NB4 (cell line): ENCODE measurements at regions not wholly inside any gene's neighbourhood (a gene's known extent, or its start where the extent isn't known, plus 50 kb on each side); places are given as distances from the start of the nearest gene placed in this dataset.

ENCODE experiments used
- MYC ChIP-seq: IDR thresholded peaks from 2 replicates; pipeline ENCODE4 v1.6.1; 2011; ENCODE audit warnings: low read depth, low read length
- POLR2A ChIP-seq: IDR thresholded peaks from 2 replicates; pipeline ENCODE4 v1.6.1; 2011; ENCODE audit warnings: mild to moderate bottlenecking; ENCODE audit not compliant: insufficient read length; ENCODE audit errors: extremely low read depth
- TF ChIP-seq, protein P1 (sequence below): IDR thresholded peaks from one replicate; pipeline ENCODE4 v1.5.1; 2012; ENCODE audit warnings: low read depth, low read length

DNA sequence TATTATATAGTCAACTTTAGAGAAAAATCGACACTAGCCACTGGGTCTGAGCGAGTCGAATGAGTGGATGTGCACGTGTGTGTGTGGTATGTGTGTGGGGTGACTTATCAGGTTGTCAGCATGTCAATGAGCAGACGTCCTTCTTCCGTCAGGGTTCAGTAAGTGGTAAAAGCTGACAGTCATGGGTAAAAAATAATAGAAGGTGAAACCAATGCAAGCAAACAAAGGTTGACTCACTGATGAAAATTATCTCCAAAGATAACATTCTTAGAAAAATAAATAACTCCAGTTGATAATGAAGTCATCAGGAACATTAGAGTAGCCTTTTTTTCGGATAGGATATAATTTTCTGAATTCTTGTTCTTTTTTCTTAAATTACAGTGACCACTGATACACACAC lies 243.8 kb upstream of the FOXQ1 start:
- TF ChIP-seq, protein P1, sequence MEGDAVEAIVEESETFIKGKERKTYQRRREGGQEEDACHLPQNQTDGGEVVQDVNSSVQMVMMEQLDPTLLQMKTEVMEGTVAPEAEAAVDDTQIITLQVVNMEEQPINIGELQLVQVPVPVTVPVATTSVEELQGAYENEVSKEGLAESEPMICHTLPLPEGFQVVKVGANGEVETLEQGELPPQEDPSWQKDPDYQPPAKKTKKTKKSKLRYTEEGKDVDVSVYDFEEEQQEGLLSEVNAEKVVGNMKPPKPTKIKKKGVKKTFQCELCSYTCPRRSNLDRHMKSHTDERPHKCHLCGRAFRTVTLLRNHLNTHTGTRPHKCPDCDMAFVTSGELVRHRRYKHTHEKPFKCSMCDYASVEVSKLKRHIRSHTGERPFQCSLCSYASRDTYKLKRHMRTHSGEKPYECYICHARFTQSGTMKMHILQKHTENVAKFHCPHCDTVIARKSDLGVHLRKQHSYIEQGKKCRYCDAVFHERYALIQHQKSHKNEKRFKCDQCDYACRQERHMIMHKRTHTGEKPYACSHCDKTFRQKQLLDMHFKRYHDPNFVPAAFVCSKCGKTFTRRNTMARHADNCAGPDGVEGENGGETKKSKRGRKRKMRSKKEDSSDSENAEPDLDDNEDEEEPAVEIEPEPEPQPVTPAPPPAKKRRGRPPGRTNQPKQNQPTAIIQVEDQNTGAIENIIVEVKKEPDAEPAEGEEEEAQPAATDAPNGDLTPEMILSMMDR = no peak
- TF ChIP-seq POLR2A (no peak), MYC (no peak)
